Lower lobe of right lung (tissue), 2 donors: ENCODE measurements at regions not wholly inside any gene's neighbourhood (a gene's known extent, or its start where the extent isn't known, plus 50 kb on each side); places are given as distances from the start of the nearest gene placed in this dataset.
"Not testable (repeated sequence)": the region's sequence is repeated elsewhere in the genome, so short reads cannot be mapped to it uniquely, and the experiment has no call there.

ENCODE experiments used
- ATAC-seq, 2 donors: fragments of 200-7000 bp; cut with Tn5 transposase; one replicate each; pipeline ENCODE4 v1.9.1; 2020 to 2022; ENCODE audit warnings: mild to moderate bottlenecking in 2 of 2, moderate library complexity in 2 of 2
- DNase-seq: peaks from one replicate; pipeline ENCODE4 v3.0.0-alpha.2; 2020
- H3K27ac ChIP-seq: fragments of 200-600 bp; one replicate; pipeline ENCODE4 v1.8.0; 2022
- H3K27me3 ChIP-seq: fragments of 200-600 bp; one replicate; pipeline ENCODE4 v1.8.0; 2022; ENCODE audit warnings: low read depth
- H3K36me3 ChIP-seq: fragments of 200-600 bp; one replicate; pipeline ENCODE4 v1.8.0; 2022; ENCODE audit warnings: mild to moderate bottlenecking
- H3K4me1 ChIP-seq: fragments of 200-600 bp; one replicate; pipeline ENCODE4 v1.8.0; 2022
- H3K4me3 ChIP-seq: fragments of 200-600 bp; one replicate; pipeline ENCODE4 v1.8.0; 2022; ENCODE audit warnings: mild to moderate bottlenecking
- H3K9me3 ChIP-seq: fragments of 200-600 bp; one replicate; pipeline ENCODE4 v1.8.0; 2022
- CTCF ChIP-seq: fragments of 200-600 bp; IDR thresholded peaks from one replicate; pipeline ENCODE4 v1.8.0; 2022; ENCODE audit warnings: antibody characterized with exemption, mild to moderate bottlenecking
- intact Hi-C: fragments of 100-400 bp; cut with DNase I; formaldehyde crosslinking; loops from one replicate; pipeline ENCODE4 v1.11.0; 2022
- donor health status: DM: no; HTN: yes; CAD: no; lungs with severe emphysema.

DNA sequence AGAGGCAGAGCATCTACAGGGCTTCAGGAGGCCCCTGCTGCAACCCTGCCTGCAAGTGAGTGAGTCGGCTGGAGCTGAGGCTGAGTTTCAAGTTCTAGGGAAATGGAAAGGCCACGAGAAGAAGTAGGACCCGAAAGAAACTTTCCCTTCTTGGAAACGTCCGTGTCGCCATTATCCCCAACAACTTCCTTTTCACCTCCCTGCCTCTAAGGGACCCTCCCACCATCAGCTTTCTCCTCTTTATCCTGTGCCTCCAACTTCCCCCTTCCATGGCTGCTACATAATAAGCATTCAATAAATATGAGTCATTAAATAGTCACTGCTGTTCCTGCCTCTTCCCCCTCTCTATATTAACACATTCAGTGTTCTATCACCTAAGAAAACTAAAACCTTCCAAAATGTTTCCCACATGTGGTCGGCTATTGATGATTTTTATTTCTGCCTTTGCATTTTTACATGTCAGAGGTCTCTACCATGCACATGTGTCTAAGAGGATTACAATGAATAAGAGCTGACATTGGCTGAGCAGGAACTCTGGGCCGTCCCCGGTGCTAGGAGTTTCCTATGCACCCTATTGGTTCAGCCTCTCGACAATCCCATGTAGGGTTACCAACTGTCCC, 115.9 kb upstream of the TNRC6C start:
- no peak overlapping the region for H3K27ac ChIP-seq
- no peaks in the 10 kb centered on the region for H3K36me3 ChIP-seq
- no peak overlapping the region for H3K4me3 ChIP-seq
- no peaks in the 10 kb centered on the region for H3K27me3 ChIP-seq
- H3K9me3 ChIP-seq: no peaks in the 10 kb centered on the region
- ATAC-seq: peak in 1 of 2 donors; percentile 11
- H3K4me1 ChIP-seq: no peaks in the 10 kb centered on the region
- no peak for TF ChIP-seq CTCF
- intact Hi-C loops: no loop called here
- DNase-seq: no peak

DNA sequence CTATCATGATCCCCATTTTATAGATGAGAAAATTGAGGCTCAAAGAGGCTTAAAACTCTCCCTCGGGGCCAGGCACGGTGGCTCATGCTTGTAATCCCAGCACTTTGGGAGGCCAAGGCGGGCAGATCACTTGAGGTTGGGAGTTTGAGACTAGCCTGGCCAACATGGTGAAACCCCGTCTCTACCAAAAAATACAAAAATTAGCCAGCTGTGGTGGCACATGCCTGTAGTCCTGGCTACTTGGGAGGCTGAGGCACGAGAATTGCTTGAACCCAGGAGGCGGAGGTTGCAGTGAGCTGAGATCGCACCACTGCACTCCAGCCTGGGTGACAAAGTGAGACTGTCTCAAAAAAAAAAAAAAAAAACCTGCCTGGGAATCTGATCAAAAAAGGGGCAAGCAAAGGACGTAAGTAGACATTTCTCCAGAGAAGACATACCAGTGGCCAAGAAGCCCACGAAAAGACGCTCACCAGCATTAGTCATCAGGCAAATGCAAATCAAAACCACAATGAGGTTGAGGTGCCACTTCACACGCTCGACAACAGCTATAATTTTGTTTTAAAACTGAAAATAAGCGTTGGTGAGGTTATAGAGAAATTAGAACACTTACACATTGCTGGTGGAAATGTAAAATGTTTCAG, 115.1 kb upstream of the TNRC6C start:
- intact Hi-C loops, H3K27me3 ChIP-seq, DNase-seq, H3K27ac ChIP-seq, H3K4me3 ChIP-seq, H3K9me3 ChIP-seq, H3K36me3 ChIP-seq, H3K4me1 ChIP-seq: not testable (repeated sequence)
- ATAC-seq: peak in 1 of 2 donors; percentile 43

GRCh38 chr17:77843896-77844295, 114.6 kb upstream of the TNRC6C start:
- DNase-seq (no peak), ATAC-seq (no peak)
- no peak for TF ChIP-seq CTCF
- no peaks in the 10 kb centered on the region for H3K27me3 ChIP-seq
- intact Hi-C loops: no loop called here
- H3K4me1 ChIP-seq: no peaks in the 10 kb centered on the region
- H3K27ac ChIP-seq: no peak overlapping the region
- H3K9me3 ChIP-seq: no peaks in the 10 kb centered on the region
- H3K36me3 ChIP-seq: no peaks in the 10 kb centered on the region
- no peak overlapping the region for H3K4me3 ChIP-seq

GRCh38 chr17:77844681-77845080, 113.8 kb upstream of the TNRC6C start:
- no peaks in the 10 kb centered on the region for H3K36me3 ChIP-seq
- H3K27me3 ChIP-seq: no peaks in the 10 kb centered on the region
- intact Hi-C loops: no loop called here
- no peaks in the 10 kb centered on the region for H3K9me3 ChIP-seq
- no peaks in the 10 kb centered on the region for H3K4me1 ChIP-seq
- H3K27ac ChIP-seq: no peak overlapping the region
- DNase-seq (peak; percentile 17), ATAC-seq (no peak)
- no peak for TF ChIP-seq CTCF
- H3K4me3 ChIP-seq: no peak overlapping the region

GRCh38 chr17:77845541-77846225, 112.8 kb upstream of the TNRC6C start:
- no peak overlapping the region for H3K27ac ChIP-seq
- no peak overlapping the region for H3K4me3 ChIP-seq
- H3K9me3 ChIP-seq: no peaks in the 10 kb centered on the region
- no peak for TF ChIP-seq CTCF
- ATAC-seq (no peak), DNase-seq (peak; percentile 28)
- no peaks in the 10 kb centered on the region for H3K36me3 ChIP-seq
- intact Hi-C loops: no loop called here
- no peaks in the 10 kb centered on the region for H3K4me1 ChIP-seq
- H3K27me3 ChIP-seq: no peaks in the 10 kb centered on the region

DNA sequence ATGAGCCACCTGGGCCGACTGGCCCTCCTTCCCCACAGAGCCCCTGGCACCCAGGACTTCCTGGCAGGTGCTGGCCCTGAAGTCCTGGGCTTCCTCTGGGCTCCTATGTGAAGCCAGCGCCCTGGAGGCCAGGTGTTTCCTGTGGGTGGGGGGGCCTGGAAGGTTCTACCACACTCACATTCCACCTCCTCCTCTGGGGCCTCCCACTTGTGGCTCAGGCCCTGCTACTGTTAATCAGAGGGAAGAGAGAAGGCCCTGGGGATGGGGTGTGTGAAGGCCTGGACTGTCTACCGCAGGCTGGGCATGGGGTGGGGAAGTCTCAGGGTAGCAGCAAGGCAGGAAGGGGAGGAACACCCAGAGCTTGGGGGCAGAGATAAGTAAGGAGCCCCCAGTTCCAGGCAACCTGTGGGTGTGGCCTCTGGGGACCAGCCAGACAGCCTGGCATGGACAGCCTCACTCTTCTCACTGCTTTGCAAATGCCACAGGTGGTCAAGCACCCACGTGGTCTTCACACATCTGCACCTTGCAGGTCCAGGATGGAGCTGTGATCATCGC, 111.9 kb upstream of the TNRC6C start:
- H3K4me3 ChIP-seq: no peak overlapping the region
- peak in 1 of 2 donors; percentile 42 for ATAC-seq
- no peaks in the 10 kb centered on the region for H3K27me3 ChIP-seq
- H3K27ac ChIP-seq: no peak overlapping the region
- no peaks in the 10 kb centered on the region for H3K36me3 ChIP-seq
- peak; percentile 38 for DNase-seq
- no peaks in the 10 kb centered on the region for H3K9me3 ChIP-seq
- intact Hi-C loops: no loop called here
- no peak for TF ChIP-seq CTCF
- no peaks in the 10 kb centered on the region for H3K4me1 ChIP-seq
